OCI-LY3 (cell line): ENCODE measurements at regions not wholly inside any gene's neighbourhood (a gene's known extent, or its start where the extent isn't known, plus 50 kb on each side); places are given as distances from the start of the nearest gene placed in this dataset.

Experiments
- EZH2phosphoT487 ChIP-seq: fragments of 200-600 bp; shearing (Covaris generic); IDR thresholded peaks from 2 replicates; pipeline ENCODE4 v1.6.1; 2018; ENCODE audit warnings: antibody characterized with exemption, mixed run types, low read depth
- TF ChIP-seq, protein P1 (sequence below): fragments of 200-600, 300-600 bp; sonication (generic); IDR thresholded peaks from 2 replicates; pipeline ENCODE4 v1.5.1; 2014; ENCODE audit warnings: antibody characterized with exemption, low read length, low read depth

DNA sequence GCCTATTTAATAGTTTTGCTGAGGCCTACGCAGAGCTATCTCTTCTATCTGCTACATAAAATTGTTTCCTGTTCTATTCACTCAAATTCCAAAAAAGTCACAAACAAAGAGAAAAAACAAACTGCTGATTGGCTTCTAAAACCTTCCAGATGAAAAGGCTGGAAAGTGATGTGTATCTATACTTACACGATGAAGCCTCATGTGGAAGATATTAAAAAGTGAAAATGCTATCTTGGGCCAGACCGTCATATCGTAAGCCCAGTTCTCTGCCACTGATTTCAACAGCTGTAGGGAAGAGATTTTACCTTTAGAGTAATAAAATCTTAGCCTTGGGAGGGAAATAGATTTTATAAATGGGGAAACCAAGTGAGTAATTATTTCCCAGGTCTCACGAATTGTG, 394.8 kb downstream of the KIF20B start:
- TF ChIP-seq, protein P1, sequence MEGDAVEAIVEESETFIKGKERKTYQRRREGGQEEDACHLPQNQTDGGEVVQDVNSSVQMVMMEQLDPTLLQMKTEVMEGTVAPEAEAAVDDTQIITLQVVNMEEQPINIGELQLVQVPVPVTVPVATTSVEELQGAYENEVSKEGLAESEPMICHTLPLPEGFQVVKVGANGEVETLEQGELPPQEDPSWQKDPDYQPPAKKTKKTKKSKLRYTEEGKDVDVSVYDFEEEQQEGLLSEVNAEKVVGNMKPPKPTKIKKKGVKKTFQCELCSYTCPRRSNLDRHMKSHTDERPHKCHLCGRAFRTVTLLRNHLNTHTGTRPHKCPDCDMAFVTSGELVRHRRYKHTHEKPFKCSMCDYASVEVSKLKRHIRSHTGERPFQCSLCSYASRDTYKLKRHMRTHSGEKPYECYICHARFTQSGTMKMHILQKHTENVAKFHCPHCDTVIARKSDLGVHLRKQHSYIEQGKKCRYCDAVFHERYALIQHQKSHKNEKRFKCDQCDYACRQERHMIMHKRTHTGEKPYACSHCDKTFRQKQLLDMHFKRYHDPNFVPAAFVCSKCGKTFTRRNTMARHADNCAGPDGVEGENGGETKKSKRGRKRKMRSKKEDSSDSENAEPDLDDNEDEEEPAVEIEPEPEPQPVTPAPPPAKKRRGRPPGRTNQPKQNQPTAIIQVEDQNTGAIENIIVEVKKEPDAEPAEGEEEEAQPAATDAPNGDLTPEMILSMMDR = no peak
- no peak for TF ChIP-seq EZH2phosphoT487
